CD4-positive, alpha-beta T cell treated with Interleukin-6 for 4 hours (primary cell): ENCODE measurements at regions not wholly inside any gene's neighbourhood (a gene's known extent, or its start where the extent isn't known, plus 50 kb on each side); places are given as distances from the start of the nearest gene placed in this dataset.

Experiments used
- DNase-seq: peaks from one replicate; pipeline ENCODE4 v3.0.0-alpha.2; 2020; ENCODE audit warnings: mixed read lengths

DNA sequence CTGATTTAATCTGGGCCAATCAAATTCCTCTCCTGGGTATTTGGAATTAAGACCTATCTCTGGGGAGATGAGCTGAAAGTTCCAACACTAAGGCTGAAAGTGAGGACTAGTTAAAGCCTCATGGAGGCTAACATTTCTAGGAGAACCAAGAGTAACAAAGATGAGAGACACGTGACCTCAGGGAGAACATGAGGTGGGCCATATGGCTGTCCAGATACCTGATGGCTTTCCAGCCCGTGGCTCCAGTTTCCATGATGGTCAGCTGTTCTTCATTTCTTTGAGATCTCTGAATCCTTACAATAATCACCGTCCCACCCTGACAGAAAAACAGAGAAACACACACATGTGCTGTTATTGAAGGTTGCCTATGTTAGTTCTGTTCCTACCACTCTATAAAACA, 66.1 kb downstream of the LEPR start:
- DNase-seq = no peak

DNA sequence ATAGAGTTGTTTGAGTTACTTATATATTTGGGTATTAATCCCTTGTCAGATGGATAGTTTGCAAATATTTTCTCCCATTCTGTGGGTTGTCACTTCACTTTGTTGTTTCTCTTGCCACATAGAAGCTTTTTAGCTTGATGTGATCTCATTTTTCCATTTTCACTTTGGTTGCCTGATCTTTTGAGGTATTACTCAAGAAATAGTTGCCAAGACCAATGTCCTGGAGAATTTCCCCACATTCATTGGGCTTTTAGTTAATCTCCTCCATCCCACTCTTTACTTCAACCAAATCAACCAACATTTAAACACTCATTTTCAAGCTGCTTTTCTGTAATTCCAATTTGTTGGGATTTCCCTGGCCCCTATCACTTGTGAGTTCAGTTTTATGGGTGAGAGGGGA, 69.0 kb downstream of the LEPR start:
- no peak for DNase-seq

DNA sequence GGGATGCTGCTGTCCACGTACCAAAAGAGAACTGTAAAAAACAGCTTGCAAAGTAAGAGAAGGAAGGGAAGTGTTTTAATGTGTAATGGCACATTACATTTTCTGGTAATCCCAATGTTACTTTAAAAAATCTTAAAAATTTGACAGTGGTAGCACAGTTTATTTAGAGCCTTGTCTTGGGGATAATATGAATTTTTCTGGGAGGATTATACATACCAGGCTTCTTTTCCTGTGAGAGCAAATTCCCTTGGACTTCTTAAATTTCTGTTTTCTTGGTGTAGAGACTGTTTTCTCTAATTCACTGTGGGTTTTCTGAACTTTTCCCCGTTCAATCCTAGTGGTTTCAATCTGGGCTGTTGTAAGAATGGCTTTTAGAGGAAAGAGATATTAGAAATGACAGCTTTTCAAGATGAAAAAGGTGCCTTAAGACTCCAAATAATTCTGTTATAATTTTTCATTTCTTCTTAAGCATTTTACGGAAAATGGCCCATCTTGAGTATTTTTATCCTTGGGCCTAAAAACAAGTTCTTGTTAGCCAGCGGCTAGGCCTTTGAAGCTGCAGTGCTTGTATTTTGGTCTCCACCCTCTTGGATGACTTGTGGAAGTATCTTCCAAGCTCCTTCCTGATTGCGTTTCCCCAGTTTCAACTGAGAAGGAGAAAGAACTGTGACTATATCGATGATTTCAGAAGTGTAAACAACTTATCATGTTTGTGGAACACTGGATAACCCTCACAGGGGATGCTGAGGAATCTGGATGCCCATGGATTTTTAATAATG, 70.0 kb downstream of the LEPR start:
- DNase-seq = no peak

- no peak for DNase-seq
Observed at GRCh38 chr1:65491472-65491871, 71.0 kb downstream of the LEPR start.

DNA sequence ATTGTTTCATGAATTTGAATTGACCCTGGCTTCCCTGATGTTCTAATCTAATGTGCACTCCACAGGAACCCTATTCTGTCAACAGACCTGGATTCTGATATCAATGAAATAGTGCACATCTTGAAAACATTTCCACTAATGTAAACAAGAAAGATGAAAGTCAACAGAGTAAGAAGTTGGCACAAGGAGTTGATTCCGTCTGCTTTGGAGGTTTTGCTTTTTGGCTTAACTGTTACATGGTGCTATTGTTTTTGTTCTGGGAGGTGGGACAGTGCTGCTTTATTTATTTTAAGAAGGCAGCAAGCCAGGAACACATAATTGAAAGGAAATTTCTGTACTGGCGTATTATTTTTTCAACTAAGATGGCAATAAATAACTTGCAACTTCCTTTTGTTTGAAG, 73.3 kb downstream of the LEPR start:
- no peak for DNase-seq

- DNase-seq = no peak
Observed at GRCh38 chr1:65494671-65495070, 74.2 kb downstream of the LEPR start.

DNA sequence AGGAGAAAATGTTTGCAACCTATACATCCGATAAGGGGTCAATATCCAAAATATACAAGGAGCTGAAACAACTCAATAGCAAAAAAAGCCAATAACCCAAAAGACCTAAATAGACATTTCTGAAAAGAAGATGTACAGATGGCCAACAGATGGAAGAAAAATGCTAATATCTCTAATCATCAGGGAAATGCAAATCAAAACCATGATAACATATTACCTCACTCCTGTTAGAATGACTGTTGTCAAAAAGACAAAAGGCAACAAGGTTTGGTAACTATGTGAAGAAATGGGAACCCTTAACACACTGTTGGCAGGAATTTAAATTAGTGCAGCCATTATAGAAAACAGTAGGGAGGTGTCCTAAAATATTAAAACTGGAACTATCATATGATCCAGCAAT, 74.7 kb downstream of the LEPR start:
- no peak for DNase-seq

DNA sequence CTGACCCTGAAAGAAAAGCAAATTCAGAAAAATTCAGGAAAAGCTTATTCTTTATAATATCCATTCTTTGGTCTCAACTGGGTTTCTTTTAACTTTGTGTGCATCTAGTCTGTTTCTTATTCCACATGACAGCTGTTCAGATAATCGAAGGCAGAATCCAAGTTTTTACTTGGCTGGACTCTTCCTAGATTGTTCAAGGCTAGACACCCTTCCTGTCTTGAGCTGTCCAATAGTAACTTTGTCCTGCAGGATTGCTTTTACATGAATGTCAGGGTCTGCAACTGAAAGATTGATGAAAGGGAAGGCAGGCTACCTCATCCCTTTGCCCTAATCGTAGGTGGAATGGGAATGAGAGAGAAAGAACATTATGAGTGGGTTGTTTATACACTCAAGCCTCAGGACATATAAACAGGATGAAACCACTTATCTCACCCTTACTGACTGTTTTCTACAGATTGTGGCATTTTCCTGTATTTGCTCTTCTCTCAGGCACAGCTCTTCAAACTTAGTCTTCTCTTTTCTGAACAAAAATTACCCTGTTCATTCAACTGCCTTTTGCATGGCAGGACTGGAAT, 76.9 kb downstream of the LEPR start:
- DNase-seq = no peak

DNA sequence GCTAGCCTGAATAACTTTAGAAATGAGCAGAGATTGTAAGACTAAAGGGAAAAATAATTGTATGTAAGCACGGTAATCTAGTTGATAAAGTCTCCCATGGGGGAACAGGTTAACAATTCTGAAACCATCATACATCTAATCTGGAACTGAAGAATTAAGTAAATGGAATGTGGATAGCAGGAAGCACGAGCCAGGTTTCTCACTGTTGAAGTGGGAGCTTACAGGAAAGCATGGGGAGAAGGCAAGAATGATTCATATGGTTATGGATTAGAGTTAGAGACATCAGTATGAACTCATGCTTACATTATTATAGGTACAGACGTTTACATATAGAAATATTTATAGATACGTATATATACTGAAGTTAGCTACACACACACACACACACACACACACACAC, 83.0 kb downstream of the LEPR start:
- DNase-seq = no peak

DNA sequence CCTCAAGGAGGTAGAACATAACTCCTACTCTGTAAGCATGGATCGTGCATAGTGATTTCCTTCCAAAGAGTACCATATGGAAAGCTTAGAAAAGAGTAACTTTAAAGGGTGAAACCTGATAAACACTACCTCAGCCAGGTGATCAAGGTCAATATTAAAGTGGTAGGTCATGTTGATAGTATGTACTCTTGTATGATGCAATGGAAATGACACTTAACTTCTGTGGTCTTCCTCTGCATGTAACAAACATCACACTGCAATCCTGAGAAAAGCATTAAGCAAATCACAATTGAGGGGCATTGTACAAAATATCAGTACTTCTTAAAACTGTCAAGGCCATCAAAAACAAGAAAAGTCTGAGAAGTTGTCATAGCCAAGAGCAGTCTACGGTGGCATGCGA, 83.8 kb downstream of the LEPR start:
- DNase-seq = no peak

DNA sequence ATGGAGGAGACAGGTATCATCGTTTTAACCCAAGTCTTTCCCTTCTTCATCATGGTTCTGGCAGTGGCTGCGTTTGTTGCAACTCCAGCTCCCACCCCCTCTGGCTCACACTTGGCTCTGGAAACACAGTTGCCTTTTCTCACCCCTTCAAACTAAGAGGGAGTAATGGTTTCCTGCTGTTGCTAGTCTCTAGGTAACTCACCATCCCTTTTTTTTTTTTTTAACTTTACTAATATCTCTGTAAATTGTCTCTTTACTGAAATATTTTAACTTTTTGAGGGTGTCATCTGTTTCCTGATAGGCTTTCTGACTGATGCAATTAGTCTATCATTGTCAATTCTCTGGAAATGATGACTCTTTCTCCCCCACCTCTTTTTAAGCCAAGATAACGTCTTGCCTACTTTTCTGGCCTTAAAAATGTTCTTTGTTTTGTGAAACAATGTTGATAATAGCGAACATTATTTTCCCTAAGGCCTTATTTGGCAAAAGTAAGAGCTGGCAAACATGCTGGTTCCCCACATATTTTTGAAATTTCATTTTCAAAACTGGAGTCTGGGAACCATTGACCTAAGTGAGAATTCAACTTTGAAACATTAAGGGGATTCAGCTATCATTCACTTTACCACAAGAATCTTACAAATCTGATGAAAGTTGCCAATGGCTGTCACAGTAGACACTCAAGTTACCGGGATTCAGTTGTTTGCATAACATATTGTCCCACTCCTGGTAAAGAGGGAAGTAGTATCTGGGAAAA, 85.3 kb downstream of the LEPR start:
- DNase-seq = no peak

DNA sequence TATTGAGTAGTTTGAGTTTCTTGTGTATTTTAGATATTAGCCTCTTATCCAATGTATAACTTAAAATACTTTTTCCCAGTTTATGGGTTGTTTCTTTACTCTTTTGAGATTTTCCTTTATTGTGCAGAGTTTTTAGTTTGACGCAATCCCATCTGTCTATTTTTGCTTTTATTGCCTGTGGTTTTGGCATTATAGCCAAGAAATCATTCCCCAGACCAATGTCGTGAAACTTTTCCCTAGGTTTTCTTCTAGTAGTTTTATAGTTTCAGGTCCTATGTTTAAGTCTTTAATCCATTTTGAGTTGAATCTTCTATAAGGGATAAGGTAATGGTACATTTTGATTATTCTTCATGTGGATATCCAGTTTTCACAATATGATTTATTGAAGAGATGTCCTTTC, 87.6 kb downstream of the LEPR start:
- no peak for DNase-seq

DNA sequence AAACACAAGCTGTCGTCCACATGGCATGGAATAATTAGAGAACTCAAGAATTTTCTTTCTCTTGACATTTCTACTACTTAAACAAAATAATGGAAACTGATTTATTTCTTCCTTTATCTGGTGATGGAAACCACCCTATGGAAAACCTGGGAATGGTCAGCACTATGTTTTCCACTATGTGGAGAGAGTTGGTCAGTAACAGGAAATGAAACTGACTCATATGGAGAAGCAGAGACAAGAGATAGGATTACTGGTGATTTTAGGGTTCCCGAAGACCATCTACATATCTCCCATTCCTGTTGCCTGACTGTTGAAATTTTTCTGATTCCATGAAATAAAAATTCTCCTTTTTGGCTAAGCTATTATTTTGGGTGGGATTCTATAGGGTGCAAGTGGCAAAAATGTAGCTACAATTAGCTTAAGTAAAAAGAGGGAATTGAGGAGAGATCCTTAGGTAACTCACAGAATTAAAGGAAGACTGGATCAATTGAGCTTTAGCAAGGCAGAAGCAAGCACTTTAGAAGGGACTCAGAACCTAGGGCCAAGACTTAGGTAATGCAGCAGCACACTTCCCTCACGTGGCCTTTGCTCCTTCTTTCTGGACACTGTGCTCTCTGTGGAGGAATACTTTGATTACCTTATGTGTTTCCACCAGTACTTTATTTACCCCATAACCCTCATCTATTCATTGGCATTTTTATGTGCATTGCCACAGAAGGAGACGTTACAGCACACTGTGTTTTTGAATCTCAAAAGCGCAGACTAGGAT, 89.6 kb downstream of the LEPR start:
- no peak for DNase-seq

- DNase-seq = no peak
Observed at GRCh38 chr1:65510961-65511360, 90.5 kb downstream of the LEPR start.

GRCh38 chr1:65512383-65512782, 91.9 kb downstream of the LEPR start:
- DNase-seq = no peak

DNA sequence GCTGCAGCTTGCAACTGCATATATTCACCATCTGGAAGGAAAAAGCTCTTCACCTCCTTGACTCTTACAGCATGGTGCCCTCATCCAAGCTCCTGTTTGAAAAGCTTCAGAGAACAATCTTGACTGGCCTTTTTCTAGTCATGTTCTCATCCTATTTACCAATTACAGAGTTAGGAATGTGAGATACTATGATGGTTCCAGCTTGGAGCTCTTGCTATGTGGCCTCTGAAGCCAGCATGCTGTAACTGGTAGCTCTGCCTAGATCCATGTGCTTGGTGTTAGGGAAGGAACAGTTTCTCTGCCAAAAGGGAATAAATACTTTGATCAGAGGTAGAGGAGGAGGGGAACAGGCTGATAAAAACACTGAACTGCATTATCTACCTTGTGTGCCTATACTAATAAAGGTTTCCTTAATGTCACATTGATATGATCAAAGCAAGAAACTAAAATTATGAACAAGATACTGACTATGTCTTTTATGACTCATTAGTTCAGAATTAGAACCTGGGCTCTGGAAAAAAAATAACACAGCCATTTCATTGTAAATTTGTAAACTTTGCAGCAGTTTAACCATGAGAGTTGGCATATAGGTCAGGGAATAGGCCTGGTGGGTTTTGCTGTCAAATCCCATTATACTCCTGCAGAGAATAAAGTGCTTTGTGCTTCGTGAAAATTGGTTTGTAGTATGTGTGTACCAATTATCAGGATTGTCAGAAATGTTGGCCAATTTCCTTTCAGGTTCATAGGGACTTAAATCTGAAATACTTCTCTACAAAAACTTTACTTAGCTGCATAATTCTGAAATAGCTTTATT, 92.7 kb downstream of the LEPR start:
- DNase-seq = no peak

DNA sequence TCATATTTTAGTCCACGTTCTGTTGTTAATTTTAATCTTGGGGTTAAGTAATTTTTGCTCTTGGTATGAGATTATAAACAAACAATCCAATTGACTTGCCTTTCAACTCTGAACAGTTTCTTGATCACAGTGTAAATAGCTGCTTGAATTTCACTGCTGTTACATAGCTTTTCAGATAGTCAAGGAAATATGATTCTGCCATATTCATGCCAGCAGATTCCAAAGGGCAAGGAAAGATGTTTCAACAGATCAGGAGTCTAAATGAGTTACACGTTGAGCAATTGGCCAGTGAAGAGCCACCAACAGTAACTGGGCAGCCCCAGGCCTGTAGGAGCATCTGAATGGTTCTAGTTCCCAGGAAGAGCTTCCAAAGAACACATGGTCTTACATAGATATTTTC, 93.6 kb downstream of the LEPR start:
- no peak for DNase-seq

DNA sequence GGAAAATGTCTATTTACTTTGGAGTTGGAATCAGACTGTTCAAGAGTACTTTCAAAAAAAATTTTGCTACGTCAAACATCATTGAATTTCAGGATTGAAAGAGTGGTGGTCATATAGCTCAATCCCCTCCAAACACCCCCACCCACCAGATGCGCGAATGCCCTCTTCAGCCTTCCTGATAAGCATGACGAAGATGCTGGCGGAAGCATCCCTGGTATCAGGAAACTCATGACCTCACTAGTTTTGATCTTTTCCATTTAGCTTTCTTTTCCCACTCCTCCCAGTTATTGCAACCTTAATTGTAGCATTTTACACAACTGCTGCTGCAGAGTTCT, 104.4 kb downstream of the LEPR start:
- no peak for DNase-seq

- DNase-seq = no peak
Observed at GRCh38 chr1:65525266-65526048, 105.0 kb downstream of the LEPR start.

DNA sequence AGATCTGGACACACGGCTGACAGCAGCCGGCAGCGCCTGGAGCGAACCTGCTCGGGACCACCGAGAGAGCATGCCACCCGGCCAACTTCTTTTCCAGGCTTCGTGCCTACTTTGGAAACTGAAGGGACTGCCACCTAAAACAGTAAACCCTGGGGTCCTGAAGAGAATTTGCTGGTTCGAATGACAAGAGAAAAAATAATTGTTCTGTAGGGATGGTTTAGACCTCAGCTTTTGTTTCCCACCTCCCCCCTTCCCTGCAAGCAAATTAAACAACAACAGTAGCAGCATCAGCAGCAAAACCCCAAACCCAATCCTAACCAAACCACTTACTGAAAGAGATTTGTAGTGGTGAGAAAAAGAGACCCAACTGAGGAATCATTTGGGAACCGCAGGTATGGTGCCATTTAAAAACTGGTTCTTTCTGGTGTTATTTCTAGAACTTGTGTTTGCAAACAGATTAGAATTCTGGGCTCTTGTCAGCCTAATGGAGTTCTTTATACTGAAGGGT, 105.6 kb downstream of the LEPR start:
- DNase-seq = no peak

DNA sequence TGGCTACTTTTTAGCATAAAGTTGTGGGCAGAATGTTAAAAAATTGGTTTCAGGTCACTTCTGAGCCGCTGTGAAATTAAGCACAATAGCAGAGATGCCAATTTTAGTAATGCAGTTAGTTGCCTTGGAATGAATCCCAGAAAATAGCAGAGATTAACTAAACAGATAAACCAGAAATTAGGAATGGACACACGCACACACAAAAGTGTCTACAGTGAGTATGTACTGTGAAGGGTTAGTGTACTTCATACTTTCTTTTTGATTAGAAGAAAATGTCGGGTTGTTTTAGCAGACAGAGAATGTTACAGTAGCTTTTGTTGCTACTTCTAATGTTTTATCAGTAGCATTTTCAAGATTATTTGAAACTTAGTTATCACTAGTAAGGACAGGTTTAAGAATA, 106.7 kb downstream of the LEPR start:
- no peak for DNase-seq
